ENCODE measurements at regions not wholly inside any gene's neighbourhood (a gene's known extent, or its start where the extent isn't known, plus 50 kb on each side); places are given as distances from the start of the nearest gene placed in this dataset.
"Not testable (repeated sequence)": the region's sequence is repeated elsewhere in the genome, so short reads cannot be mapped to it uniquely, and the experiment has no call there.

- no peak for TF ChIP-seq CTCF (IDR thresholded peaks at IDR 0.05; ENCODE audit: extremely low read depth, insufficient read depth, missing control alignments)
- in situ Hi-C loops (cut with MboI; ENCODE audit: low pct_unique_long_range_greater_than_20kb, low sequenced_read_pairs, unreplicated experiment) = no loop called here
- no peak for DNase-seq (ENCODE audit: low spot score)
Observed at GRCh38 chr9:17881371-17881770, 302.5 kb downstream of the SH3GL2 start.

- DNase-seq (ENCODE audit: low spot score) = no peak
- in situ Hi-C loops (cut with MboI; ENCODE audit: low pct_unique_long_range_greater_than_20kb, low sequenced_read_pairs, unreplicated experiment) = no loop called here
- TF ChIP-seq CTCF (IDR thresholded peaks at IDR 0.05; ENCODE audit: extremely low read depth, insufficient read depth, missing control alignments) = no peak
Observed at GRCh38 chr9:17882688-17883594, 304.1 kb downstream of the SH3GL2 start.

GRCh38 chr9:17888066-17888465, 309.2 kb downstream of the SH3GL2 start:
- in situ Hi-C loops (cut with MboI; ENCODE audit: low pct_unique_long_range_greater_than_20kb, low sequenced_read_pairs, unreplicated experiment) = no loop called here
- no peak for DNase-seq (ENCODE audit: low spot score)
- no peak for TF ChIP-seq CTCF (IDR thresholded peaks at IDR 0.05; ENCODE audit: extremely low read depth, insufficient read depth, missing control alignments)

- in situ Hi-C loops (cut with MboI; ENCODE audit: low pct_unique_long_range_greater_than_20kb, low sequenced_read_pairs, unreplicated experiment); DNase-seq (ENCODE audit: low spot score): not testable (repeated sequence)
Observed at GRCh38 chr9:17888964-17889363, 310.1 kb downstream of the SH3GL2 start.

GRCh38 chr9:17894501-17895160, 315.8 kb downstream of the SH3GL2 start:
- no peak for DNase-seq (ENCODE audit: low spot score)
- in situ Hi-C loops (cut with MboI; ENCODE audit: low pct_unique_long_range_greater_than_20kb, low sequenced_read_pairs, unreplicated experiment) = no loop called here
- TF ChIP-seq CTCF (IDR thresholded peaks at IDR 0.05; ENCODE audit: extremely low read depth, insufficient read depth, missing control alignments) = no peak

GRCh38 chr9:17900606-17901005, 321.7 kb downstream of the SH3GL2 start:
- no peak for TF ChIP-seq CTCF (IDR thresholded peaks at IDR 0.05; ENCODE audit: extremely low read depth, insufficient read depth, missing control alignments)
- in situ Hi-C loops (cut with MboI; ENCODE audit: low pct_unique_long_range_greater_than_20kb, low sequenced_read_pairs, unreplicated experiment) = no loop called here
- no peak for DNase-seq (ENCODE audit: low spot score)

- in situ Hi-C loops (cut with MboI; ENCODE audit: low pct_unique_long_range_greater_than_20kb, low sequenced_read_pairs, unreplicated experiment) = no loop called here
- DNase-seq (ENCODE audit: low spot score) = no peak
- TF ChIP-seq CTCF (IDR thresholded peaks at IDR 0.05; ENCODE audit: extremely low read depth, insufficient read depth, missing control alignments) = no peak
Observed at GRCh38 chr9:17905366-17905765, 326.5 kb downstream of the SH3GL2 start.

Measured in GM13977 (cell line).